ENCODE measurements at regions not wholly inside any gene's neighbourhood (a gene's known extent, or its start where the extent isn't known, plus 50 kb on each side); places are given as distances from the start of the nearest gene placed in this dataset.

GRCh38 chr1:38169121-38169520 lies 122.5 kb upstream of the POU3F1 start:
- H3K27ac ChIP-seq, result no peak overlapping the region
- no peaks in the 10 kb centered on the region for H3K4me1 ChIP-seq
- intact Hi-C loops (cut with DNase I), result no loop called here
- TF ChIP-seq CTCF (IDR thresholded peaks at IDR 0.05), result no peak
- no peak for DNase-seq
- H3K27me3 ChIP-seq (ENCODE audit: low read depth), result no peaks in the 10 kb centered on the region
- no peak overlapping the region for H3K4me3 ChIP-seq
- no peak for ATAC-seq
- H3K9me3 ChIP-seq, result no peaks in the 10 kb centered on the region
- H3K36me3 ChIP-seq, result no peaks in the 10 kb centered on the region

DNA sequence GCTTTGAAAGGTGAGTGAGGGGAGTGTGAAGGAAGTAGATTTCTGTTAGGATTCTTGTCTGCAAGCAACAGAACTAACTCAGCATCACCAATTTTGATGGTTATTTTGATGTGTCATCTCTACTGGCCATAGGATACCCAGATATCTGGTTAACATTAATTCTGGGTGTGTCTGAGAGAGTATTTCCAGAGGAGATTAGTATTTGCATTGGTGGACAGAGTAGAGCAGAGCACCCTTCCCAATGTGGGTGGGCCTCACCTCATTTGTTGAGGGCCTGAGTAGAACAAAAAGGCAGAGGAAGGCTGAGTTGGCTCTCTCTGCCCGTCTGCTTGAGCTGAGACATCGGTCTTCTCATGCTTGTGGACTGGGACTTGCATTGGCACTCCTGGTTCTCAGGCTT lies 121.8 kb upstream of the POU3F1 start:
- no peak for ATAC-seq

DNA sequence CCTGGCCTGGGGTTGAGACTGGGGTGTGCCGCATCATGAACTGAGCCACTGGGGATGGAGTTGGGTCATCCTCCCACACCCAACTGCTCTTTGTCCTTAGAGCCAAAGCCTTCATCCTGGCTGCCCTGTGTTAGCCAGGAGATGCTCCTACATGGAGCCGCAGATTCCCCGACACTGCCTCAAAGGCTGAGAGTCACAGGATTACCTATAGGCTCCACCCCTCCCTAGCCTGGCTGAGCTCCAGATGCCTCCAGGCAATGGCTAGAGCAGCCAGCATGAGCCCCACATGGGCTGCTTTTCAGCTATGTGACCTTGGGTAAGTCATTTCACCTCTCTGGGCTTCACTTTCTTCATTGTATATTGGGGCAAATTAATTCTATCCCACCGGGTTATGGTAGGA lies 119.9 kb upstream of the POU3F1 start:
- H3K36me3 ChIP-seq, result no peaks in the 10 kb centered on the region
- DNase-seq, result no peak
- intact Hi-C loops (cut with DNase I), result no loop called here
- H3K27ac ChIP-seq, result no peak overlapping the region
- no peaks in the 10 kb centered on the region for H3K9me3 ChIP-seq
- TF ChIP-seq CTCF (IDR thresholded peaks at IDR 0.05), result no peak
- ATAC-seq, result no peak
- no peaks in the 10 kb centered on the region for H3K27me3 ChIP-seq (ENCODE audit: low read depth)
- no peaks in the 10 kb centered on the region for H3K4me1 ChIP-seq
- no peak overlapping the region for H3K4me3 ChIP-seq

More for the DNA sequence above, 121.8 kb upstream of the POU3F1 start:
- Histone ChIP-seq H3K27ac (no peak overlapping the region), H3K36me3 (no peaks in the 10 kb centered on the region), H3K27me3 (ENCODE audit: low read depth) (no peaks in the 10 kb centered on the region), H3K4me1 (no peaks in the 10 kb centered on the region), H3K4me3 (no peak overlapping the region), H3K9me3 (no peaks in the 10 kb centered on the region)
- intact Hi-C loops (cut with DNase I), result no loop called here
- DNase-seq, result no peak
- no peak for TF ChIP-seq CTCF (IDR thresholded peaks at IDR 0.05)

- no peak overlapping the region for H3K4me3 ChIP-seq
- no peak for TF ChIP-seq CTCF (IDR thresholded peaks at IDR 0.05)
- H3K27me3 ChIP-seq (ENCODE audit: low read depth), result peaks cover 4% of the 10 kb centered on the region
- no peak overlapping the region for H3K27ac ChIP-seq
- no peak for DNase-seq
- H3K9me3 ChIP-seq, result no peaks in the 10 kb centered on the region
- H3K4me1 ChIP-seq, result no peaks in the 10 kb centered on the region
- intact Hi-C loops (cut with DNase I), result no loop called here
- H3K36me3 ChIP-seq, result no peaks in the 10 kb centered on the region
- ATAC-seq, result no peak
Measured at GRCh38 chr1:38153778-38154470, 107.3 kb upstream of the POU3F1 start.

GRCh38 chr1:38153066-38153777 lies 106.6 kb upstream of the POU3F1 start:
- Histone ChIP-seq H3K27me3 (ENCODE audit: low read depth) (peaks cover 4% of the 10 kb centered on the region), H3K4me3 (no peak overlapping the region), H3K36me3 (no peaks in the 10 kb centered on the region), H3K27ac (no peak overlapping the region), H3K9me3 (no peaks in the 10 kb centered on the region), H3K4me1 (no peaks in the 10 kb centered on the region)
- DNase-seq (no peak), ATAC-seq (no peak)
- intact Hi-C loops (cut with DNase I), result no loop called here
- TF ChIP-seq CTCF (IDR thresholded peaks at IDR 0.05), result peak; percentile 0
